Vagina (tissue), 2 donors: ENCODE measurements at regions not wholly inside any gene's neighbourhood (a gene's known extent, or its start where the extent isn't known, plus 50 kb on each side); places are given as distances from the start of the nearest gene placed in this dataset.

Source experiments
- CTCF ChIP-seq, 3 experiments: fragments of 450-650 bp in 2 of 3; fragments of 200-600 bp in 1 of 3; sonication (generic) in 1 of 3; IDR thresholded peaks; one replicate each; pipeline ENCODE4 v1.5.1; 2017 to 2019; ENCODE audit warnings: antibody characterized with exemption in 3 of 3, mild to moderate bottlenecking in 2 of 3, moderate library complexity in 2 of 3
- POLR2A ChIP-seq, 2 donors: fragments of 450-650 bp; IDR thresholded peaks; one replicate each; pipeline ENCODE4 v1.6.1; 2017; ENCODE audit warnings: antibody characterized with exemption in 2 of 2, mild to moderate bottlenecking in 2 of 2, moderate library complexity in 2 of 2

- TF ChIP-seq POLR2A (IDR thresholded peaks at IDR 0.05) (no peak), CTCF (IDR thresholded peaks at IDR 0.05) (no peak)
These were observed 95.2 kb upstream of the C1orf174 start for GRCh38 chr1:3995141-3995780.
